Activated CD8-positive, alpha-beta memory T cell treated with anti-CD3 and anti-CD28 coated beads, Interleukin-2, amount 50 U/mL, for 48 hours (primary cell): ENCODE measurements at regions not wholly inside any gene's neighbourhood (a gene's known extent, or its start where the extent isn't known, plus 50 kb on each side); places are given as distances from the start of the nearest gene placed in this dataset.

Source experiments
- DNase-seq: peaks from one replicate; pipeline ENCODE4 v3.0.0-alpha.2; 2020

- no peak for DNase-seq
These were observed 165.4 kb upstream of the RNF32 start for GRCh38 chr7:156475179-156475578.

- DNase-seq, result no peak
These were observed 166.3 kb upstream of the RNF32 start for GRCh38 chr7:156474241-156474743.

DNA sequence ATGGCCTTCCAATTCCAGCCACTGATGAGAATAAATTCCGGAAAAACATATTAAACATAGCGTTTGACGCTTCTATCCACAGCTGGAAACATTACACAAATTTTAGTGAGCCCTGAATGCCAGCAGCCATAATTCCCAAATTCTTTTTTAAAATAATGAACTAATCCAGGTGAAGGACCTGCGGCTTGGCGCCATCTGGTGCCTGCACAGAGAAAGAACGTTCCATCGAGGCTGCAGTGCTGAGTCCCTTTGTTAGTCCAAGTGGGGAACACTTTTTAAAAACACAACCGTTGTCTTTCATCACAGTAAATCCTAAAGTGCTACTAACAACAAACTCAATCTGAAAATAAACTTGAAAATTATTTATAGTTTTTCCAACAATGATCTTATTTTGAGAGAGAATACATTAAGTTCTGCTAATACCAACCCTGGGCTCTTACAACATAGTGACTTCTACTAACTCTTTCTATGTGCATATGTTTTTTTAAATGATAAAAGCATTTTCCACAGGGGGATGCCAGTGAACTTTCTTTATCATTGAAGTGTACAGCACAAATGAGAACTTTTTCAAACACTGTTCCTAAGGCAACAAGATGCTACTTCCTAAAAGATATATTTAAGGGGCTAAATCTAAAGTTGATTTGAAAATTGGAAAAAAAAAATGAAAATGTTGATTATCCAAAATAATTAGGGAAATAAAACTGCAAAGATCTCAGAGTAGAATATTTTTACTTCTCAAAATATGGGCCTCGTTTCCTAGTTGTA lies 166.9 kb upstream of the RNF32 start:
- peak; percentile 63 for DNase-seq

DNA sequence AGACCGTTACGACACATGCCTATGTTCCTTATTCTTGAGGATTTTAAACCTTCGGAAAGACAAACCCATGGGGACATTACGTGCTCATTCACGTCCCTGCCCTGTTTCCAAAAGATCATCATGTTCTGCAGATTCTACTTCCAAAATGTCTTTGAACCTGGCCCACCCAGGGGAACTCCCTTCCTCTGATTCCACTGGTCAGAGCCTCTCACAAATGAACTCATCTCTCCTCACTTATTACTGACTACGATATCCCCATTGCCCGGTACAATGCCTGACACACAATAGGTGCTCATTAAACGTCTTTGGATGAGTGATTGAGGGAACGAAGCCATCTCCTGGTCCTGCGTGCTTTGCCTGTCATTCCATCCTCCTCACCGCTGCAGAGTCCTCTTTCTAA lies 168.3 kb upstream of the RNF32 start:
- DNase-seq, result no peak

DNA sequence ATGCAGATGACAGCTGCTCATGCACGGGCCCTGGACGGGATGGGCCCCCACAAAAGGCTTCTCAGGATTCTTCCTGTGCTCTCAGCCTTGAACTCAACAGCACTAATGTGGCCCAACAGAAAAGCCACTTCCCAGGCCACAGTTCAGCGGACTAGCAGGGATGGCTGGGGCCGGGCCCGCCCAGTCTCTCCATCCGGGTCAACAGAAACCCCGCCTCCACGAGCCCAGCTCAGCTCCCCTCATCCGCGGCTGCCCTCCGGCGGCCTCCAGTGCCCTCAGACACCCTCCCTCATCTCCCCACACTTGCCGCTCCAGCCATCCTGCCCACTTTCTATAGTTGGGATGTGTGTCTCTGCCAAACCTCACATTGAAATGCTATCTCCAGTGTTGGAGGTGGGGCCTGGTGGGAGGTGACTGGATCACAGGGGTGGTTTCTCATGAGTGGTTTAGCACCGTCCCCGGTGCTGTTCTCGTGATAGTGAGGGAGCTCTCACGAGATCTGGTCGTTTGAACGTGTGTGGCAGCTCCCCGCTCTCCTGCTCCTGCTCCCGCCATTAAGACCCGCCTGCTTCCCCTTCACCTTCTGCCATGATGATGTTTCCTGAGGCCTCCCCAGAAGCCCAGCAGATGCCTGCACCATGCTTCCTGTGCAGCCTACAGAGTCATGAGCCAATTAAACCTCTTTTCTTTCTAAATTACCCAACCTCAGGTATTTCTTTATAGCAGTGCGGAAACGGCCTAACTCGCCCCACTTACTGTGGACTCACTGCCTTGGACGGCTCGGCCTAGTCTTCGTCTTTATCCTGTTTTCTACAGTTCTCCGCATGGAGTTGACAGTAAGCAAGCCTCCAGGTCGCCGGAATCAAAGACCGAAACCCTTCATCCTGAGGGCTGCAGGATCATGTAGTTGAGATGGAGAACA lies 169.9 kb upstream of the RNF32 start:
- DNase-seq, result no peak

GRCh38 chr7:156466955-156467625 lies 173.5 kb upstream of the RNF32 start:
- no peak for DNase-seq

DNA sequence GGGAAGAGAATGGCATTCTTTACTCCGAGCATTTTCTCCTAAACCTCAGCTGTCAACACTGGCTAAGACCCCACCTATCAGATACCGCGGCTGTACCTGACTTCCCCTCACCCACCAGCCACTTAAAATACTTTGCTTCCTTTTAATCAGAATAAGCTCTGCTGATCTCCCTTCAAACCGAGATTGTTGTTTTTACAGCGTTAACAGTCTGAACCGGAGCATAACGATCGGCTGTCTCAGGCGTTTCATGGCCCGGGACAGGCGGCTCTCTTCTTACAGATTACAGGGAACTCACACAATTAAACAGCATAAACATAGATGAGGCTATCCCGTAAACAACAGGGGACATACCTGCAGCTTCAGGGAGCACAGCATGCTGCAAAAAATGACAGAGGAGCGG lies 174.3 kb upstream of the RNF32 start:
- no peak for DNase-seq

- no peak for DNase-seq
These were observed 175.4 kb upstream of the RNF32 start for GRCh38 chr7:156465186-156465585.

- no peak for DNase-seq
These were observed 176.2 kb upstream of the RNF32 start for GRCh38 chr7:156464339-156464738.

GRCh38 chr7:156463280-156463679 lies 177.3 kb upstream of the RNF32 start:
- no peak for DNase-seq

- no peak for DNase-seq
These were observed 178.5 kb upstream of the RNF32 start for GRCh38 chr7:156461881-156462665.

GRCh38 chr7:156460858-156461627 lies 179.5 kb upstream of the RNF32 start:
- no peak for DNase-seq

DNA sequence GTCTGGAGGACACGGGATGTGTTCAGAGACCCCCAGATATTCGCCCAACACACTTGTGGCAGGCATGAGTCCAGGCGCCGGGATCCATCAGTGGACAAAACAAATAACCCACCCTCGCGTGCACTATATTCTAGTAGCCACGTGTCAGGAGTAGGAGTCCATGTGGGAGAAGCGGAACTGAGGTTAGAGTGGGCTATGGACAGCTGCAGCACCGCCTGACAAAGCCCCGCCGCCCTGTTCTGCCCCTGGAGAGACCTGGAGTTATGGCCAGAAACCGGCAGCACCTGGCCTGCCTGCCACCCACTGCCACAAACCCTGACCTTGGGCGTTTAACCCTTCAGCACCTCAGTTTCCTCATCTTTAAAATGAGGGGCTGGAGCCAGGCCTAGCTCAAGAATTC lies 181.0 kb upstream of the RNF32 start:
- DNase-seq, result no peak

DNA sequence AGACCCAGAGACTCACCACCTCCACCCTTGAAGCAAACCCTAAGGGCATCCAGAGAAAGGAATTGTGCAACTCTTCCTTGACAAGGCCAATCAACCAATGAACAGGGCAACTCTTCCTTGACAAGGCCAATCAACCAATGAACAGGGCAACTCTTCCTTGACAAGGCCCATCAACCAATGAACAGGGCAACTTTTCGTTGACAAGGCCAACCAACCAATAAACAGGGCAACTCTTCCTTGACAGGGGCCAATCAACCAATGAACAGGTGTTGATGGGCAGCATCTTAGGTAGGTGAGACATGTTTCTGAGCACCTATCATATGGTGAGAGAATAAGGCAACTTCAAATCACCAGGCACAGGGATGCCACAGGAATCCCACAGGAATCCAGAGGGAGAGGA lies 181.5 kb upstream of the RNF32 start:
- no peak for DNase-seq

DNA sequence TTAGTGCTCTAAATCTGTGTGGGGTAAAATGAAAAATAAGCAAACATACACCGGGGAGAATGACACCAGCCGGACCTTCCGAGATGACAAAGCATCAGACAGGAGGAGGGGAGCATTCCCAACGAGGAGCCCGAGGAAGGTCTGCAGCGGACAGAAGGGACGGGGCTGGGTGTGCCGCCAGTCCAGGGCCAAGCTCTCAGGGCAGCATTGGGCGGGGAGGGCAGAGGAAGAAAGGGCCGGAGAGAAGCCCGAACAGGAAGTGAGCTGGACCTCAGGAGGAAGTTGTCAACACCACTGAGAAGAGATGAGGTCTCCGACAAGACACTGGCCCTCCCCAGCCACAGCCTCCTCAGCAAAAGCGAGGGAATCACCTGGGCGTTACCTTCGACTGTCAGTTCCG lies 182.6 kb upstream of the RNF32 start:
- no peak for DNase-seq

DNA sequence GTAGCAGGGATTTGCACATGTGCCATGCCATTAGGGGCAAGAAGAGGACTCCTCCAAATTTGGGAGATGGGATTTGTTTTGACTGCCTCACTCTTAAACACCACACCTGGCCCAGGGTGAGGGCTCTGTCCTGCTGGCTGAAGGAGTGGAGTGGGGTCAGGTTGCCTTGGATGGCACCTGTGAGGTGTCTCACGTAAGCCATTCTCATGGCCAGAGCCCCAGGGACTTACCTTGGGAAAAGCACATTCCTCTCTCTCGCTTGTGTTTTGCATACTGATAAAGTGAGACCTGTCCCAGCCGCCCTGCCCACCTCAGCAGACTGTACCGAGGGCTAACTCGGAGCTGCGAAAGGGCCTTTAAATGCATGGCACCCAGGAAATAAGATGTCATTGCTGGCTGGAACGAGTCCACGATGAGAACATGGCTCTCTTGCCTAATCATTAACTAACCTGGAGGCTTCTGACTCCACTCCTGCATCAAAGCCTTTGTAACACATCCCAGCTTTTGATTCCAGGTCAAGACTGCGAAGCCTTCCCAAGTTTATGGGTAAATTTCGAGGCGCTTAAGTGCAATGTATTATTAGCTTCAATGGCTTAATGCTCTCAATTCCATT lies 184.0 kb upstream of the RNF32 start:
- no peak for DNase-seq

- no peak for DNase-seq
These were observed 184.5 kb upstream of the RNF32 start for GRCh38 chr7:156456032-156456431.

DNA sequence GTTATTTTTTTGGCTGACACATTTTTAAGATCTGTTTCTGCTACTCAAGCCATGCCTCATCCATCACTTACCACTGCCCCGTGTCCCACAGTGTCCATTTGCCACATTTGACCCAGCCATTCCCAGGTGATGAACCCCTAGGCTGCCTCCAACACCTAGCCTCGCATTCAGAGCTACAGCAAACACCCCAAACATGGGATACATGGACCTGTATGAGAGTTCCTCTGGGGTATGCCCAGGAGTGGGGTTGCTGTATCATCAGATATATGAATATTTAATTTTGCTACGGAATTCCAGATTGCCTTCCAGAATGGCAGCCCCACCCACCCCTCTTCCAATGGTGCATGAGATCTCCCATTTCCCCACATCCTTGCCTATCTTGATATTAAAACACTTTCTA lies 190.1 kb upstream of the RNF32 start:
- DNase-seq, result no peak

- no peak for DNase-seq
These were observed 191.7 kb upstream of the RNF32 start for GRCh38 chr7:156448918-156449317.

GRCh38 chr7:156446990-156447389 lies 193.6 kb upstream of the RNF32 start:
- no peak for DNase-seq
